Transverse colon (tissue), 4 donors: ENCODE measurements at regions not wholly inside any gene's neighbourhood (a gene's known extent, or its start where the extent isn't known, plus 50 kb on each side); places are given as distances from the start of the nearest gene placed in this dataset.

Source experiments
- DNase-seq: peaks from one replicate; pipeline ENCODE4 v3.0.0-alpha.2; 2019
- H3K27ac ChIP-seq, 4 donors: fragments of 200-600 bp; sonication (generic); 2 replicates each; pipeline ENCODE4 v1.5.1; 2016 to 2018; ENCODE audit warnings: inconsistent platforms in 4 of 4
- H3K27me3 ChIP-seq: fragments of 200-600 bp; sonication (generic); 2 replicates; pipeline ENCODE4 v1.5.1; 2017; ENCODE audit warnings: inconsistent platforms
- H3K36me3 ChIP-seq, 4 donors: fragments of 200-600 bp; sonication (generic); 2 replicates each; pipeline ENCODE4 v1.5.1; 2017 to 2019; ENCODE audit warnings: inconsistent platforms in 4 of 4
- H3K4me1 ChIP-seq, 4 donors: fragments of 200-600 bp; sonication (generic); 2 replicates each; pipeline ENCODE4 v1.5.1; 2017 to 2020; ENCODE audit warnings: inconsistent platforms in 4 of 4
- H3K4me3 ChIP-seq, 4 donors: fragments of 200-600 bp; sonication (generic); 1 replicate in 1 of 4; 2 replicates in 3 of 4; pipeline versions ENCODE4 v1.5.1 to v1.6.1; 2017 to 2019; ENCODE audit warnings: inconsistent platforms in 4 of 4
- H3K9me3 ChIP-seq, 2 donors: fragments of 200-600 bp; sonication (generic); 2 replicates each; pipeline ENCODE4 v1.5.1; 2017 to 2019; ENCODE audit warnings: inconsistent platforms in 2 of 2
- EP300 ChIP-seq: sonication (generic); formaldehyde crosslinking; IDR thresholded peaks from one replicate; pipeline ENCODE4 v1.6.1; 2017; ENCODE audit warnings: antibody characterized with exemption, low read depth
- POLR2A ChIP-seq: fragments of 450-650 bp; IDR thresholded peaks from one replicate; pipeline ENCODE4 v1.6.1; 2016; ENCODE audit warnings: antibody characterized with exemption, mild to moderate bottlenecking, moderate library complexity
- POLR2AphosphoS5 ChIP-seq, 3 donors: sonication (generic); formaldehyde crosslinking; IDR thresholded peaks; one replicate each; pipeline ENCODE4 v1.6.1; 2016; ENCODE audit warnings: antibody characterized with exemption in 3 of 3
- WGBS, 2 donors: methylation state at CpG; one replicate each; pipeline ENCODE4 v1.1.5; 2018; ENCODE audit warnings: low coverage in 1 of 2; 5-methylcytosine and 5-hydroxymethylcytosine counted together
- in situ Hi-C, 4 donors: fragments of 200-750 bp; cut with MboI; loops; one replicate each; pipeline versions ENCODE4 v1.15.0 to v1.15.1; 2017; ENCODE audit warnings: low sequenced_read_pairs in 3 of 4, low pct_ligation_motif_present in 1 of 4, low pct_unique_long_range_greater_than_20kb in 1 of 4
- intact Hi-C: fragments of 100-400 bp; cut with DNase I; formaldehyde crosslinking; loops from one replicate; pipeline ENCODE4 v1.15.1; 2023; ENCODE audit warnings: low total_unique reads
- TF ChIP-seq, protein P1 (sequence below), 5 experiments: fragments of 200-600 bp in 3 of 5; fragments of 450-650 bp in 2 of 5; sonication (generic) in 3 of 5; IDR thresholded peaks; 1 replicate in 2 of 5; 2 replicates in 3 of 5; pipeline ENCODE4 v1.5.1; 2016 to 2017; ENCODE audit warnings: antibody characterized with exemption in 5 of 5, inconsistent platforms in 3 of 5, mild to moderate bottlenecking in 2 of 5, moderate library complexity in 1 of 5

DNA sequence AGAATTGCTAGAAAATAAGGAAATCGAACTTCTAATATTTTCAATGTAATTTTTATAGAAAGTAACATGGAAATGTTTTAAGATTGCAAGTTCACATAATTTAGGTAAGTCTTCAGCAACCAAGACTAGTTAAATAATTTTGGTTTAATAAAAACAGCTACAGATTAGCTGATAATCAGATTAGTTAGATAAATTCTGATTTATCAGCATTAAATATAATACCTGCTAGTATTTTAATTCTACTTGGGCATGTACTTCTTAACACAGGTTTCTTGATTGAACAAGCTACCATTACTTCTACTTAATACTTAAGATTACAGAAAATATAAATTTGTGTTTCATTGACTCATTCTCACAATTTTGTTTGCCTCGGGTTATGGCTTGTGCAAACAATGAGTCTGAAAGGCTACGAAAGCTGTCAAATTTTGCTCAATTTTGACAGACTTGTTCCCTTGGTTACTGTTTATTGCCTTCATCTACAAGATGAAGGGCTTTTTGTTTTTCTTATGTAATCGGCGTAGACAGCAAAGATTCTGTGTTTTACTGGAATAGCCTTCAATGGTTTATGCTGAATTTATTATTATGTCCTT, 116.1 kb upstream of the NUDT4 start:
- H3K36me3 ChIP-seq = no peaks in the 10 kb centered on the region
- H3K4me1 ChIP-seq = no peaks in the 10 kb centered on the region
- H3K4me3 ChIP-seq = no peak overlapping the region
- H3K9me3 ChIP-seq = no peaks in the 10 kb centered on the region
- DNase-seq = no peak
- TF ChIP-seq POLR2A (no peak), EP300 (no peak), POLR2AphosphoS5 (IDR thresholded peaks at IDR 0.05) (no peak)
- TF ChIP-seq, protein P1, sequence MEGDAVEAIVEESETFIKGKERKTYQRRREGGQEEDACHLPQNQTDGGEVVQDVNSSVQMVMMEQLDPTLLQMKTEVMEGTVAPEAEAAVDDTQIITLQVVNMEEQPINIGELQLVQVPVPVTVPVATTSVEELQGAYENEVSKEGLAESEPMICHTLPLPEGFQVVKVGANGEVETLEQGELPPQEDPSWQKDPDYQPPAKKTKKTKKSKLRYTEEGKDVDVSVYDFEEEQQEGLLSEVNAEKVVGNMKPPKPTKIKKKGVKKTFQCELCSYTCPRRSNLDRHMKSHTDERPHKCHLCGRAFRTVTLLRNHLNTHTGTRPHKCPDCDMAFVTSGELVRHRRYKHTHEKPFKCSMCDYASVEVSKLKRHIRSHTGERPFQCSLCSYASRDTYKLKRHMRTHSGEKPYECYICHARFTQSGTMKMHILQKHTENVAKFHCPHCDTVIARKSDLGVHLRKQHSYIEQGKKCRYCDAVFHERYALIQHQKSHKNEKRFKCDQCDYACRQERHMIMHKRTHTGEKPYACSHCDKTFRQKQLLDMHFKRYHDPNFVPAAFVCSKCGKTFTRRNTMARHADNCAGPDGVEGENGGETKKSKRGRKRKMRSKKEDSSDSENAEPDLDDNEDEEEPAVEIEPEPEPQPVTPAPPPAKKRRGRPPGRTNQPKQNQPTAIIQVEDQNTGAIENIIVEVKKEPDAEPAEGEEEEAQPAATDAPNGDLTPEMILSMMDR (IDR thresholded peaks at IDR 0.05) = no peak
- H3K27me3 ChIP-seq = no peaks in the 10 kb centered on the region
- WGBS, 2 donors = 67 to 75% methylated on average over 5 of the region's 5 CpGs
- in situ Hi-C loops (no loop called here), intact Hi-C loops (no loop called here)
- H3K27ac ChIP-seq = no peak overlapping the region

DNA sequence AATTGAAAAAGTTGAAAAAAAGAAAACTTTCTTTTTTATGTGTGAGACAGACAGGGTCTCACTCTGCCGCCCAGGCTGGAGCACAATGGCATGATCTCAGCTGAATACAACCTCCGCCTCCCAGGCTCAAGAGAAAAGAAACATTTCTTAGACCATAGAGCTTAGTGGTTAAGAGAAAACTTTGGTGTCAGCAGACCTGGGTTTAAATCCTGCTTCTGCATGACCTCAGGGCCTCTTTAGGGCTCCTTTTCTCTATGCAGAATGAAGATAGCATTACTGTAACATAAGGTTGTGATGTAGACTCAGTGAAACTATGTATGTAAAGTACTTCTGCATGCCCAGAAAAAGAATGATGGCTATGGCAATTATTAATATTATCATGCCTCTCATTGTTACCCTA, 104.7 kb upstream of the NUDT4 start:
- Histone ChIP-seq H3K4me1 (no peaks in the 10 kb centered on the region), H3K4me3 (no peak overlapping the region), H3K36me3 (no peaks in the 10 kb centered on the region), H3K27ac (no peak overlapping the region), H3K27me3 (no peaks in the 10 kb centered on the region), H3K9me3 (no peaks in the 10 kb centered on the region)
- DNase-seq = no peak
- intact Hi-C loops = no loop called here
- 95% methylated on average over 2 of the region's 2 CpGs; no CpG with 5 or more reads in 1 of the 2 donors for WGBS, 2 donors
- in situ Hi-C loops = no loop called here
- TF ChIP-seq POLR2AphosphoS5 (IDR thresholded peaks at IDR 0.05) (no peak), EP300 (no peak), POLR2A (no peak)
- TF ChIP-seq, protein P1 (IDR thresholded peaks at IDR 0.05) = no peak

DNA sequence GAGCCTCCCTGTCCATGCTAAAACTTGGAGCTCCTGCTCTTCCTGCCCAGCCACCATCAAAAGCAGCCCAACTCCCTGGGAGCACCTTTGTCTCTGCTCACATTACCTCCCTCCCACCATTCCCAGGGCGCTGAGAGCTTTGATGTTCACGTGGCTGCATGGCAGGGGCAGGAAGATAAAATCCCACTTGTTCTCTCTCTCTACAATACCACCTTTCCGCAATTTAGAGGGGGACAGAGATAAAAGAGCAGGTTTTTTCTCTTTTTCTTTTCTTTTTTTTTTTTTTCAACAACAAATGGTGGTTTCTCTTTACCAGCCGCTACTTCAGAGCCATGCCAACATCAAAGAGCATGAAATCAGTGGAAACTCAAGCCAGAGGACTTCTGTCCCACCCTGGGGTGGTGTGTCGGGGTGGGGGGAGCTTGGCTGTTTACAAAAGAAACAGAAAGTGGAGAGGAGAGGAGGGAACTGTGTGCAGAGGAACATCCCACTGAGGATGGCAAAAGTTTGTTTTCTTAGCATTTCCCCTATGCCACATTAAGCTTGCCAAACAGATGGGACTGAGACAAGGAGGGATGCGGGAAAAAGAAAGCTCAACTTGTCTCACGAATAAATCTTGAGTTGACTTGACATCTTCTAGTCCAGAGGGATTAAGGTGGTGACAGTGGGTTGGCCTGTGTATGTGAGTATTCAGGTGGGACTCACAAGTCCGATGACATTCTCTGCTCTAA, 103.7 kb upstream of the NUDT4 start:
- H3K4me1 ChIP-seq = no peaks in the 10 kb centered on the region
- no peak for DNase-seq
- H3K27me3 ChIP-seq = no peaks in the 10 kb centered on the region
- H3K4me3 ChIP-seq = no peak overlapping the region
- intact Hi-C loops (no loop called here), in situ Hi-C loops (no loop called here)
- no peaks in the 10 kb centered on the region for H3K36me3 ChIP-seq
- 76 to 93% methylated on average over 6 to 8 of the region's 8 CpGs for WGBS, 2 donors
- TF ChIP-seq, protein P1 (IDR thresholded peaks at IDR 0.05) = no peak
- TF ChIP-seq EP300 (no peak), POLR2A (no peak), POLR2AphosphoS5 (IDR thresholded peaks at IDR 0.05) (no peak)
- H3K27ac ChIP-seq = no peak overlapping the region
- no peaks in the 10 kb centered on the region for H3K9me3 ChIP-seq

DNA sequence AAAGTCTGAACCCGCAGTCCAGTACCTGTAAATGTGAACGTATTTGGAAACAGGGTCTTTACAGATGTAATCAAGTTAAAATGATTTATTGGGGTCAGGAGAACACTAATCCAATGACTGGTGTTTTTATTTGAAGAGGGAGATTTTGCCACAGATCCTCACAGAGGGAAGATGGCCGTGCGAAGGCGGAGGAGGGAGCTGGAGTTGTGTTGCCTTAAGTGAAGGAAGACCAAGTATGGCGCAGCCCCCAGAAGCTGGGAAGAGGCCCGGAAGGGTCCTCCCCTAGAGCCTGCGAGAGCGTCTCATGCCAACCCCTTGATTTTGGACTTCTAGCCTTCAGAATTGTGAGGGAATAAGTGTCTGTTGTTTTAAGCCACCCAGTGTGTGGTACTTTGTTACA, 102.8 kb upstream of the NUDT4 start:
- Histone ChIP-seq H3K4me3 (no peak overlapping the region), H3K4me1 (no peaks in the 10 kb centered on the region), H3K9me3 (no peaks in the 10 kb centered on the region), H3K36me3 (no peaks in the 10 kb centered on the region), H3K27me3 (no peaks in the 10 kb centered on the region), H3K27ac (no peak overlapping the region)
- 93 to 100% methylated on average over 7 to 9 of the region's 9 CpGs for WGBS, 2 donors
- no peak for DNase-seq
- in situ Hi-C loops = no loop called here
- TF ChIP-seq POLR2A (no peak), EP300 (no peak), POLR2AphosphoS5 (IDR thresholded peaks at IDR 0.05) (no peak)
- TF ChIP-seq, protein P1 (IDR thresholded peaks at IDR 0.05) = no peak
- intact Hi-C loops = no loop called here
